NCI-H1930 (cell line): ENCODE measurements at regions not wholly inside any gene's neighbourhood (a gene's known extent, or its start where the extent isn't known, plus 50 kb on each side); places are given as distances from the start of the nearest gene placed in this dataset.
"Not testable (repeated sequence)": the region's sequence is repeated elsewhere in the genome, so short reads cannot be mapped to it uniquely, and the experiment has no call there.

ENCODE experiments used
- DNase-seq, 2 experiments: peaks; one replicate each; lab custom pipeline; 2025; lab: John Stamatoyannopoulos, UW

DNA sequence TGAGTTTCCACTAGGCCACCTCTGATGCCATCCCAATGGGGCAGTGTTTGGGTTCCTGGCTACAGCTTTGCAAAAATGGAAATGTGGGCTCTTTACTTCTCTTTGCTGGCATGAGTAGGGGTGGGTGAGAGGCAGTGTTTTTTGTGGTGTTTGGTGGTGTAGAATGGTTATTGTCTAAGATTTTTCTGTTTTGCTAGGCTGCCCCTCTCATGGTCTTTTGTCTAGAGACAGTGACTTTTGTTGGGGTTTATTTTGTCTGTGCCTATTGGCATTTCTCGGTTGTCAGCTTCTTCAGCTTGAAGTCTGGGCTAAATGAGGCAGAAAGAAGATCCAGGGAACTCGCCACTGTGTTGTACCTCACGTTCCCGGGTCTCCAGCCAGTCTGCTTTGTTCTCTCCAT, 112.1 kb downstream of the CENPF start:
- DNase-seq = no peak

DNA sequence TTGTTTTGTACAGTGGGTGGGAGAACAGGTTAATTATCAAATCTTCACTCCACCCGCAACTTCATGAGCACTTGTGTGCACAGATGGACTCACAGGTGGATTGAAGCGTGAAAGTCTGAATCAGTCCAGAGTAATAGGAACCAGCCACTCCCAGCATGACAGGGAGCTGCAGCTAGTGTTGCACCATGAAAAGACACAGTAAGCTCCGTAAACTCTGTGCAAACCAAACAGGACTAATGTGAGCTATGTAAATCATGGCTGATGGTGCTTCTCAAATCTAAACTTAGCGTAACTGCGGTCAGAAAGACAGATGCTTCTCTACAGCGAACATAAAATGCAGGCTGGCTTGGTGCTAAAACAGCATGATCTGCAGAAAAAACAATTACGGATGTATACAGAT, 114.4 kb downstream of the CENPF start:
- DNase-seq = no peak

DNA sequence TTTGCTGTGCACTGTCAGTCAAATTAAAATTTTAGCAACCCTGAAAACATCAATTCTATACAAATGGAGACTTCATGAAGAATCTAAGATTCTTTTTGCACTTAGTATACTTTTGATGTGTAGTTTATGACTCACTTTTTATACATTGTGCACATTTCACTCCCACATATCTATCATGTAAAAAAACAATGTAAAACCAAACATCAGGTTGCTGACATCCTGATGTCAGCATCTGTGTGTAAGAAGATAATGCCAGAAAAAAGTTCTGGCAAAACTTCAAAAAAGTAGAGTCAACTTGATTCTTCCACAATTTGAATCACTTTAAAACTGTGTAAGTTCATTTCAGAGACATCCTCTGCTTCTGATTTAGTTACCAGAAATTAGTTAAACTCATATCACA, 115.7 kb downstream of the CENPF start:
- no peak for DNase-seq

DNA sequence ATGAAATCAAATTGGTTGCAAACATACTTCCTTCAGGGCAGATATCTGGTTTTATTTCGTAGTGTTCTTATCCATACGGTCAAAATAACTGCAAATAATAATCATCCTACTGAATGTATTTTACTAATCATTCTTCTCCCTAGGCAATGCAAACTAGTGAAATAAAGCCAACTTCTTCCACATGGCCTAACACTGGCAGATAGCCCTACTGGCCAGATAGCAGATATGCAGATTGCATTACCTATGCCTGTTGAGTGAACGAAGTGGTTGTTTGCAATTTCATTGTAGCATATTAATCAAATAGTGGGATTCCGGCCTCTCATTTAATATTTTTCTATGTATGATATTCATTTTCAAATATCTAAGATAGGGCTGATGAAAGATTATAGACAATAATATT, 116.2 kb downstream of the CENPF start:
- DNase-seq = no peak

DNA sequence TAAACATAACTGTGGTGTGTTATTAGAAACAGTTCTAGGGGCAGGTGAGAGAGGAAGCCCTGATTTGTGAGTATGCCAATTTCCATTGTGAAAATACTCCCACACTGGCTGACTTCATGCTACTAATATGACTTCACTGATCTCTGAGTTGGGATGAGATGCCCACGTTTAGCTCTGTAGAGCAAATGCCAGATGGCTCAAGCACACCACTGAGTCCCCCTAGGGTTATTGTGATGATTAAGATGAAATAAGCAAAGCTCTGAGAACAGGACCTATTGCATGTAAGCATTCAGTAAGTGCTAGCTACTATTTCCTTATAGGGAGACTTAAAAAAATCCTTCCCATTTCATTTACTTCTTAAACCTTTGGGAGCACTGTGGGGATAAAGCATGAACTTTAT, 117.6 kb downstream of the CENPF start:
- no peak for DNase-seq

DNA sequence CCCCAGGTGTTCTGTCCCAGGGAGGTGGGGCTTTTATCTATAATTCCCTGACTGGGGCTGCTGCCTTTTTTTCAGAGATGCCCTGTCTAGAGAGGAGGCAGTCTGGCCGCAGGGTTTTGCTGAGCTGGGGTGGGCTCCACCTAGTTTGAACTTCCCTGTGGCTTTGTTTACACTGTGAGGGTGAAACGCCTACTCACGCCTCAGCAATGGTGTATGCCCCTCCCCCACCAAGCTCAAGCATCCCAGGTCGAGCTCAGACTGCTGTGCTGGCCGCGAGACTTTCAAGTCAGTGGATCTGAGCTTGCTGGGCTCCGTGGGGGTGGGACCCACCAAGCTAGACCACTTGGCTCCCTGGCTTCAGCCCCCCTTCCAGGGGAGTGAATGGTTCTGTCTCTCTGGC, 124.3 kb downstream of the CENPF start:
- no peak for DNase-seq

DNA sequence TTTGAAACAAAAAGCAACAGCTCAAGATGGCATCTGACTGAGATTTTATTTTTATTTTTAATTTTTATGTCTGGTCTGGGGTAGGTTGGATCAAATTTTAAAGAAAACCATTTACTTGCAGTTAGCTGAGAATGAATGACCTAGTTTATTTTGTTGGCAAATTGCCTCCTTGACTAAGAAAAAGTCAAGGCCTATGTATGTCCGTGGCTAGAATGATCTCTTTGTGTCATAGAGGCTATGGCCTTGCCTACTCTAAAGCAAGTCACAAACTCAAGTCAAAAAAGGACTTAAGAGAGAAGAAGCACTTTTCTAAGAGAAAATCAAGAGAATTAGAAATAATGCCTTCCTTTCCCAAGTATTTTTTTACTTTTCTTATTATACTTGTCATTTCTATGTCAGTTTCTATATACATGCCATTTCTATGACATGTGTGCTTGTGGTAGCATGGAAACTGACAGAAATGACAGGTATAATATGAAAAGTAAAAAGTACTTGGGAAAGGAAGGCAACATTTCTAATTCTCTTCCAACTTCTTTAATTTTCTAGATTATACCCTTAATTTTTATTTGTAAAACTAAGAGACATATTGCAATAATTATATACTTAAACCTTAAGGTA, 136.7 kb downstream of the CENPF start:
- no peak for DNase-seq

DNA sequence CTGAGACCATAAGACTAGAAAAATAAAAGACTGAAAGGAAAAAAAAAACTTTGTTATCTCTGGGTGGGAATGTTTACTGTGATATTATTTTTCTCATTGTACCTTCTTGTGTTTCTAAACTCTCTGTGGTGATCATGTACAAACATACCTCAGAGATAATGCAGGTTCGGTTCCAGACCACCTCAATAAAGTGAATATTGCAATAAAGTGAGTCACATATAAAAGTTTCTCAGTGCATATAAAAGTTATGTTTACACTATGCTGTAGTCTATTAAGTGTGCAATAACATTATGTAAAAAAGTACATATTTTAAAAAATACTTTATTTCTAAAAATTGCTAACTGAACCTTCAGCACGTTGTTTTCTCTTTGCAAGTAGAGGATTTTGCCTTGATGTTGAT, 137.5 kb downstream of the CENPF start:
- no peak for DNase-seq

DNA sequence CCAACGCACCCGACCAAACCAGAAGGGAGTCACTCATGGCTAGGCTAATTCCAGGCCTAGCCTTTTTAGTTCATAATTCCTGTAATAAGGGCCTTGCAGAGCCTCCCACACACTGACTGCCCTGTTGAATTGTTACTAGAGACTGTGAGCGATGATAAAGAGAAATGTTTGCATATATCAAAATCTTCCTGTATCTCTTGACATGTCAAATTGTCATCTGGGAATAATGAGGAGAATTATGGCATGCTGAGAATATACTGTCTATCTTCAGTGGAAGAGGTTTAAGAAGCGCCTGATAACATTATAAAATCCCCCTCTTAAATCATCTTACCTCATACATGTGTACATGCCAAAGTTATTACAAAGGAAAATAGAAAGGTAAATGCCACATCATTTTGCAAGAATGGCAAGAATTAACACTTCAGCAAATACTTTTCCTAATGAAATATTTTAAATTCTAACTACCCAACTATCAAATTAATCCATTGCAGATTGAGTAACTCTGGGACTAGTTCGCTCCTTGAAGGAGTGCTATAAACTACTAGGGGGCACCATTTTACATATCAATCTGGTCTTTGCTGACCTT, 144.1 kb downstream of the CENPF start:
- DNase-seq = no peak

DNA sequence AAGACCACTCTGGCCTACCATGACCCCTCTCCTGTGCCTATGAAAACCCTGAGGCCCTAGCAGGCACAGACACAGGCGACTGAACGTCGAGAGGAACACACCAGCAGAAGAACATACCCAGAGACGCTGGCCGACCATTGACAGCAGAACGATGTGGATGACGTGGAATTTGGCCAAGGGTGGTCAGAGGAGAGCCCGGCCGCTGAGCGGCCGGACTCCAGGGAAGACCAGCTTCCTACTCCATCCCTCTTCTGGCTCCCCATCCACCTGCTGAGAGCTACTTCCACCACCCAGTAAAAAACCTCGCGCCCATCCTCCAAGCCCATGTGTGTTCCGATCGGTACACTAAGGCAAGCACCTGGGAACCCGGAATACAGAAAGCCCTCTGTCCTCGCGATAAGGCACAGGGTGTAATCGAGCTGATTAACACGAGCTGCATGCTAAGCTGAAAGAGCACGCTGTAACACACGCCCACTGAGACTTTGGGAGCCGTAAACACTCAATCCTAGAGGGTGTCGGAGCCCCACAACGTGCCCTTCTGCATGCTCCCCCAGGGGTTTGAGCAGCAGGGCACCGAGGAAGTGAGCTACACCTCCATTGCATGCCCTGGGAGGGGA, 150.3 kb downstream of the CENPF start:
- DNase-seq = no peak

DNA sequence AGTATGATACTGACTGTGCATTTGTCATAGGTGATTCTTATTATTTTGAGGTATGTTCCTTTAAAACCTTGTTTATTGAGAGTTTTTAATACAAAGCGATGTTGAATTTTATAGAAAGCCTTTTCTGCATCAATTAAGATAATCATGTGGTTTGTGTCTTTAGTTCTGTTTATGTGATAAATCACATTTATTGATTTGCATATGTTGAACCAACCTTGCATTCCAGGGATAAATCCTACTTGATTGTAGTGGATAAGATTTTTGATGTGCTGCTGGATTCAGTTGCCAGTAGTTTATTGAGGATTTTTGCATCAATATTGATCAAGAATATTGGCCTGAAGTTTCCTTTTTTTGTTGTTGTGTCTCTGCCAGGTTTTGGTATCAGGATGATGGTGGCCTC, 158.0 kb downstream of the CENPF start:
- no peak for DNase-seq

DNA sequence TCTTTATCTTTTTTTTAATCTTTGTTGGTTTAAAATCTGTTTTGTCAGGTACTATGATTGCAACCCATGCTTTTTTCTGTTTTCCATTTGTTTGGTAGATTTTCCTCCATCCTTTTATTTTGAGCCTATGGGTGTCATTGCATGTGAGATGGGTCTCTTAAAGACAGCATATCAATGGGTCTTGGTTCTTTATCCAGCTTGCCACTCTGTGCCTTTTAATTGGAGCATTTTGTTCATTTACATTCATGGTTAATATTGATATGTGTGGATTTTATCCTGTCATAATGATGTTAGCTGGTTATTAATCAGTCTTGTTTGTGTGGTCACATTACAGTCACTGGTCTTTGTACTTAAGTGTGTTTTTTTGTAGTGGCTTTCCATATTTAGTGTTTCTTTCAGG, 159.9 kb downstream of the CENPF start:
- DNase-seq = no peak

DNA sequence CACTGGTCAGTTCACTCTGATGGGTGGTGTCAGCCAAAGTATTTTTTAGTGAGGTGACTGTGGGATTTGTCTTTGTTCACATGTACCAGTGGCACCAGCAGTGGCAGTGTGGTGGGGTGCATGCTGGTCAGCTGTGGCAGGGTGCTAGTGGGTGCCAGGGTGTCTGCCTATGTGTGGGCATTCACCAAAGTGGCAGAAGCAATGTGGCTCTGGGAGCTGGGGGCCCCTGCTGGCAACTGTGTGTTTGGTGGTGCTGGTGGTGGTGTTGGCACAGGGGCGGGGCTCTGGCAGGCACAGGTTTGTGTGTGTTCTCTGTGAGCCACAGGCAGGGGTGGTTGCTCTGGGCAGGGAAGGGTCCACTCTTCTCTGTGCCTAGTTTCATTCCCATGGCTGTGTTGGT, 161.5 kb downstream of the CENPF start:
- DNase-seq = no peak

DNA sequence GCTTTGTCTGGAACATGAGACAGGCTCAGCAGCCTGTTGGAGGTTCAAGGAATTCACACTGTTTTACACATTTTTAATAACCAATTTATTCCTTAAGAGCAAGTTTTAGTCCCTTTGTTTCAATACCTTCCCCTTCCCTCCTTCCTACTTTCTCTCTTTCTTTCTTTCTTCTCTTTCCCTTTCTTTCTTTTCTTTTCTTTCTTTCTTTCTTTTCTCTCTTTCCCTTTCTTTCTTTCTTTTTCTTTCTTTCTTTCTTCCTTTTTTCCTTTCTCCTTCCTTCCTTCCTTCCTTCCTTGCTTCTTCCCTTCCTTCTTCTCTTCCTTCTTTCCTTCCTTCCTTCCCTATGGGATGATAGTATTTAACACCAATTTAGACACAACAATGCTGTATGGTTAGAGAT, 164.2 kb downstream of the CENPF start:
- no peak for DNase-seq

DNA sequence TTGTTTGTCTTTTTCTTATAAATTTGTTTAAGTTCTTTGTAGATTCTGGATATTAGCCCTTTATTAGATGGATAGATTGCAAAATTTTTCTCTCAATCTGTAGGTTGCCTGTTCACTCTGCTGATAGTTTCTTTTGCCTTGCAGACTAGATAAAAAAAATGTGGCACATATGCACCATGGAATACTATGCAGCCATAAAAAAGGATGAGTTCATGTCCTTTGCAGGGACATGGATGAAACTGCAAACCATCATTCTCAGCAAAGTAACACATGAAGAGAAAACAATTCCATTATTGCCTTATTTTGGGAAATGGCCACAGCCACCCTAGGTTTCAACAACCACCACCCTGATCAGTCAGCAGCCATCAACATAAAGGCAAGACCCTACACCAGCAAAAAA, 166.7 kb downstream of the CENPF start:
- DNase-seq = not testable (repeated sequence)

DNA sequence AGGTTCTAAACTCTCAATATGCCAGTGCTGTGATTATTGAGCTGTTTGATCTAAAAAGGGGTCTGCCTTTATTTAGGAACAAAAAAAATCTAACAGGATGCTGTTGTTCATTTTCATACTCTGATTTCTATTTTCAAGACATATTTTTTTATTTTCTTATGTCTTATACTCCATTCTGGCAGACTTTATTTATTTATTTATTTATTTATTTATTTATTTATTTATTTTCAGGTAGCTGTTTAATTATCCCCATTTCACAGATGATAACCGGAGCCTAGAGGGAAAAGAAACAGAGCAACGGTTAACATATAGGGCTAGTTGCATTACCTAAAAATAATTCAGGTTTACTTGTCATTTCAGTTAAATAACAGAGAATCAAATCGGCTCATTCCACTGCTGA, 174.4 kb downstream of the CENPF start:
- no peak for DNase-seq

DNA sequence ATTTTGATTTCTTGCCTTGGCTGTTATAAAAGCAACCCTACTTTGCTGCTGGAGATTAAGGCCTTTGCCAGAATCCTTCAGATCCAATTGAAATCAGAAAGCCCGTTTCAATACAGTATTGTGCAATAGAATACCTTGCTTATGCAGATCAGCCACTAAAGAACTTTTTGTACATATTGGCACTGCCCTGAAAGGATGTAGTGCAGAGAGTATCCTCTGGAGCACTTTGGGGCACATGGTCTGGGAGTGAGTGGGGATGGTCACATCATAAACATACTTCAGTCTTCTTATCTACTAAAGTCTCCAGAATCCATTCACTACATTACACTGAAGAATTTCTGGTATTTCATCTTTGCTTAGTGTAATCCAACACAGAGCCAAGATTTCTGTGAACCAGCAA, 189.0 kb downstream of the CENPF start:
- DNase-seq = no peak

DNA sequence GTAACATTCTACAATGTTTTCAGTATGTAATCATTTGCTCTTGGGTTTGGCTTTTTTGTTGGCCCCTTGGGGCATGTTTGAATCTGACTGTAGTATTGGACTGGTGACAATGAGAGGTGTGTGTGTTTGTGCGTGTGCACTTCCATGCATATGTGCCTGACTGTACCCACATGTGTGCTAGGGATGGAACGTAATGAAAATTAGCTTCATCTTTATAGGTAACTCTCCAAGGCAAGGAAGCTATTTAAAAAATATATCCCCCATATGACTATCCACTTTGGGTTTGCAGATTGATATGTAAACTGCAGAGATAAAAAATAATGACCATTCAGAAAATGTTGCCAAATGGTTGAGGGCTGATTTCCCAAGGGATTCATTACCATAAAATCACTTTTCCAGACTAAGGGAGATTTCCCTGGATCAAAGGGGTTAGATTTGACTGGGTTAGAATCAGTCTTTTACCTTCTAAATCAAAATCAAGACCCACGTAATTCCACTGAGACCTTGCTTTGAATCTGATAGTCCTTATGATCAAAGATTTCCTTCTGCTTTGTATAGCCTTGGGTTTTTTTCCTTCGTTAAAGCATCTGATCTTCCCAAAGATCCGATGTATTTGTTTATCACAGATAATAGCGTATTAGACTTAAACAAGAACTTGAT, 189.7 kb downstream of the CENPF start:
- DNase-seq = no peak

DNA sequence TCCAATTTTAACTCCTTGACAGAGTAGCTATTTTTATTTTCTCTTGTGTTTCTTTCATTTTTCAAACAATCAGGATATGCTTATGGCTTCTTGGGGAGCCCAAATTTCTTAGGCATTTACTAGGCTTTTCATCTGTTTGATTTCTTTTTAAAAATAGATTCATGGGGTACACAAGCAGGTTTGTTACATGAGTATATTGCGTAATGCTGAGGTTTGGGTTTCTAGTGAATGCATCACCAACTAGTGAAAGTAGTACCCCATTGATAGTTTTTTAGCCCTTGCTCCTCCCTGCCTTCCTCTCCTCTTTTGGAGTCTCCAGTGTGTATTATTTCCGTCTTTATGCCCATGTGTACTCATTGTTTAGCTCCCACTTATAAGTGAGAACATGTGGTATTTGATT, 190.7 kb downstream of the CENPF start:
- no peak for DNase-seq

DNA sequence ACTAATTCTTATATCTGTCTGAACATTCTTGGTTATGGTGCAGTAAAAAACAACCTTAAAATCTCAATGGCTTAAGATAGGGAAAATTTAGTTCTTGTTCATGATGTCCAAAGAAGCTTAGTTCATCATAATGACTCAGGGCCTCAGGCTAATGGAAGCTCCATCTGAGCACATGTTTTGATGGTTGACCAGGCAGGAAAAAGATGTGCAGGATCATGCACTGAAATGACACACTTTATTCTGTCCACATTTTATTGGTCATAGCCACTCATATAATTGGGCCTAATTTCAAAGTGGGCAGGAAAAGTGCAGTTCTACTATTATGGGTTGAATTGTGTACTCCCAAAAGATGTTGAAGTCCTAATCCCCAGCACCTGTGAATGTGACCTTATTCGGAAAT, 198.2 kb downstream of the CENPF start:
- no peak for DNase-seq

DNA sequence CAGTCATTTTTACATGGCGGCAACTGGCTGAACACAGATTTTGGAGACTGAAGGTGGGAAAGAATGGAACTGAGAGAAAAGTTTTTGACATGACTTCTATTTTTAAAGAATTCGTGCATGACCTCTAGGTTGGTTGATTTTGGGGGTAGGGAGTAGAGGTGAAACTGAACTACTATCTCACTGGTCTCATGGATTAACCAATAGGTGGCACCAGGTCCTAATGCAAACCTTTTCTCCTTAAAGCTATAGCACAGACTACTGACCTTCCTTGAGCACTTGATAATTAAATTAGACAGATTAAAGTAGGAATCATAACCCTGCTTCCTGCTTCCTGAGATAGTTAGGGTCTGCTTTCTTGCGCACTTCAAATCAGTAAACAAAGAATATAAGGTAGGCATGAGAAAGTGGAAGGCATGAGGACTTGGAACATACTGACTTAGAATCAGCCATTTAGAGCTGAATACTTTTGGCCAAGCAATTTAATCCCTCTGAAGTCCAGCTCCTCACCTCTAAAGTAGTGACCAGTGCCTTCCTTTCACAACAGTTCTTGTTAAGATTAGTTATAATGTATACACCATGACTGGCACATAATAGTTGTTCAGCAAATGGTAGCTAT, 206.0 kb downstream of the CENPF start:
- no peak for DNase-seq

DNA sequence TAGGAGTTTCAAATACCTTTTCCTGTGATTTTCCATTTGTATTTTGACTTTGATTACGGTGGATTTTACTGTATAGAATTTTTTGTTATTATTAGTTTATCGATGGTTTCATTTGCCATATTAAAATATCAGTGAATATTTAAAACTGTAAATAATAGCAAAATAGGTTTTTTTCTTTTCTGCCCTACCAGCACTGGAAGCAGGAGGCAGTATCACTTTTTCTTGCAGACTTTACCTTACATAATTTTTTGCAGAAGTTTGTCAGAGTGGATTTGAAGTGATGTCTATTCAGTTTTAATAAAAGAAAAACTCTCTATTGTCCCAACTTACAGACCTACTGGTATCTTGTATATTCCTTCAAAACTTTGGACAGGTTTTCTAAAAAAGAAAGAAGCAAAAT, 213.6 kb downstream of the CENPF start:
- no peak for DNase-seq
